Transverse colon (tissue), 4 donors: ENCODE measurements at regions not wholly inside any gene's neighbourhood (a gene's known extent, or its start where the extent isn't known, plus 50 kb on each side); places are given as distances from the start of the nearest gene placed in this dataset.
A peak's percentile ranks its signal among the peaks of the same experiment; 100 is the strongest.

Experiments
- DNase-seq: peaks from one replicate; pipeline ENCODE4 v3.0.0-alpha.2; 2019
- H3K27ac ChIP-seq, 4 donors: fragments of 200-600 bp; sonication (generic); 2 replicates each; pipeline ENCODE4 v1.5.1; 2016 to 2018; ENCODE audit warnings: inconsistent platforms in 4 of 4
- H3K27me3 ChIP-seq: fragments of 200-600 bp; sonication (generic); 2 replicates; pipeline ENCODE4 v1.5.1; 2017; ENCODE audit warnings: inconsistent platforms
- H3K36me3 ChIP-seq, 4 donors: fragments of 200-600 bp; sonication (generic); 2 replicates each; pipeline ENCODE4 v1.5.1; 2017 to 2019; ENCODE audit warnings: inconsistent platforms in 4 of 4
- H3K4me1 ChIP-seq, 4 donors: fragments of 200-600 bp; sonication (generic); 2 replicates each; pipeline ENCODE4 v1.5.1; 2017 to 2020; ENCODE audit warnings: inconsistent platforms in 4 of 4
- H3K4me3 ChIP-seq, 4 donors: fragments of 200-600 bp; sonication (generic); 1 replicate in 1 of 4; 2 replicates in 3 of 4; pipeline versions ENCODE4 v1.5.1 to v1.6.1; 2017 to 2019; ENCODE audit warnings: inconsistent platforms in 4 of 4
- H3K9me3 ChIP-seq, 2 donors: fragments of 200-600 bp; sonication (generic); 2 replicates each; pipeline ENCODE4 v1.5.1; 2017 to 2019; ENCODE audit warnings: inconsistent platforms in 2 of 2
- EP300 ChIP-seq: sonication (generic); formaldehyde crosslinking; IDR thresholded peaks from one replicate; pipeline ENCODE4 v1.6.1; 2017; ENCODE audit warnings: antibody characterized with exemption, low read depth
- POLR2A ChIP-seq: fragments of 450-650 bp; IDR thresholded peaks from one replicate; pipeline ENCODE4 v1.6.1; 2016; ENCODE audit warnings: antibody characterized with exemption, mild to moderate bottlenecking, moderate library complexity
- POLR2AphosphoS5 ChIP-seq, 3 donors: sonication (generic); formaldehyde crosslinking; IDR thresholded peaks; one replicate each; pipeline ENCODE4 v1.6.1; 2016; ENCODE audit warnings: antibody characterized with exemption in 3 of 3
- WGBS, 2 donors: methylation state at CpG; one replicate each; pipeline ENCODE4 v1.1.5; 2018; ENCODE audit warnings: low coverage in 1 of 2; 5-methylcytosine and 5-hydroxymethylcytosine counted together
- in situ Hi-C, 4 donors: fragments of 200-750 bp; cut with MboI; loops; one replicate each; pipeline versions ENCODE4 v1.15.0 to v1.15.1; 2017; ENCODE audit warnings: low sequenced_read_pairs in 3 of 4, low pct_ligation_motif_present in 1 of 4, low pct_unique_long_range_greater_than_20kb in 1 of 4
- intact Hi-C: fragments of 100-400 bp; cut with DNase I; formaldehyde crosslinking; loops from one replicate; pipeline ENCODE4 v1.15.1; 2023; ENCODE audit warnings: low total_unique reads
- TF ChIP-seq, protein P1 (sequence below), 5 experiments: fragments of 200-600 bp in 3 of 5; fragments of 450-650 bp in 2 of 5; sonication (generic) in 3 of 5; IDR thresholded peaks; 1 replicate in 2 of 5; 2 replicates in 3 of 5; pipeline ENCODE4 v1.5.1; 2016 to 2017; ENCODE audit warnings: antibody characterized with exemption in 5 of 5, inconsistent platforms in 3 of 5, mild to moderate bottlenecking in 2 of 5, moderate library complexity in 1 of 5

DNA sequence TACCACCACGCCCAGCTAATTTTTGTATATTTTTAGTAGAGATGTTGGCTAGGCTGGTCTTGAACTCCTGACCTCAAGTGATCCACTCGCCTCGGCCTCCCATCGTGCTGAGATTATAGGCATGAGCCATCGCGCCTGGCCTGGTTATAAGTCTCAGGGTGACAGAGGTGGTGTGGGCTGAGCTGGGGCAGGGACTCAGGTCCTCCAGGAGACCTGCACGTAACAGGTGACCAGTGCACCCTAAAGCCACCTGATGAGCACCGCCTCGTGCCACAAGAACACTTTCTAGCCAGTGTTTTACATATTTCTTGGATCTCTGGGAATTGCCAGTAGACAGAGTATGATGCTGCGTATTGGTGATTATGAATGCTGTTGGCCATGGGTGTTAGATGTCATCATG lies 136.5 kb upstream of the CPM start:
- Histone ChIP-seq H3K27ac (no peak overlapping the region), H3K4me1 (peaks cover 0 to 20% (median 14%) of the 10 kb centered on the region in 4 donors), H3K9me3 (no peaks in the 10 kb centered on the region), H3K27me3 (no peaks in the 10 kb centered on the region), H3K36me3 (no peaks in the 10 kb centered on the region), H3K4me3 (no peak overlapping the region)
- no peak for DNase-seq
- no peak for TF ChIP-seq POLR2AphosphoS5 (IDR thresholded peaks at IDR 0.05)
- TF ChIP-seq EP300 = no peak
- TF ChIP-seq POLR2A = no peak
- TF ChIP-seq, protein P1, sequence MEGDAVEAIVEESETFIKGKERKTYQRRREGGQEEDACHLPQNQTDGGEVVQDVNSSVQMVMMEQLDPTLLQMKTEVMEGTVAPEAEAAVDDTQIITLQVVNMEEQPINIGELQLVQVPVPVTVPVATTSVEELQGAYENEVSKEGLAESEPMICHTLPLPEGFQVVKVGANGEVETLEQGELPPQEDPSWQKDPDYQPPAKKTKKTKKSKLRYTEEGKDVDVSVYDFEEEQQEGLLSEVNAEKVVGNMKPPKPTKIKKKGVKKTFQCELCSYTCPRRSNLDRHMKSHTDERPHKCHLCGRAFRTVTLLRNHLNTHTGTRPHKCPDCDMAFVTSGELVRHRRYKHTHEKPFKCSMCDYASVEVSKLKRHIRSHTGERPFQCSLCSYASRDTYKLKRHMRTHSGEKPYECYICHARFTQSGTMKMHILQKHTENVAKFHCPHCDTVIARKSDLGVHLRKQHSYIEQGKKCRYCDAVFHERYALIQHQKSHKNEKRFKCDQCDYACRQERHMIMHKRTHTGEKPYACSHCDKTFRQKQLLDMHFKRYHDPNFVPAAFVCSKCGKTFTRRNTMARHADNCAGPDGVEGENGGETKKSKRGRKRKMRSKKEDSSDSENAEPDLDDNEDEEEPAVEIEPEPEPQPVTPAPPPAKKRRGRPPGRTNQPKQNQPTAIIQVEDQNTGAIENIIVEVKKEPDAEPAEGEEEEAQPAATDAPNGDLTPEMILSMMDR (IDR thresholded peaks at IDR 0.05) = no peak
- 86% methylated on average over 10 of the region's 10 CpGs; no CpG with 5 or more reads in 1 of the 2 donors for WGBS, 2 donors
- in situ Hi-C loops = loop anchor here in 1 of 4 donors (25.0 kb wide), 1 partner anchor 207 kb away; no protein-coding TSS in a partner anchor
- intact Hi-C loops = no loop called here

DNA sequence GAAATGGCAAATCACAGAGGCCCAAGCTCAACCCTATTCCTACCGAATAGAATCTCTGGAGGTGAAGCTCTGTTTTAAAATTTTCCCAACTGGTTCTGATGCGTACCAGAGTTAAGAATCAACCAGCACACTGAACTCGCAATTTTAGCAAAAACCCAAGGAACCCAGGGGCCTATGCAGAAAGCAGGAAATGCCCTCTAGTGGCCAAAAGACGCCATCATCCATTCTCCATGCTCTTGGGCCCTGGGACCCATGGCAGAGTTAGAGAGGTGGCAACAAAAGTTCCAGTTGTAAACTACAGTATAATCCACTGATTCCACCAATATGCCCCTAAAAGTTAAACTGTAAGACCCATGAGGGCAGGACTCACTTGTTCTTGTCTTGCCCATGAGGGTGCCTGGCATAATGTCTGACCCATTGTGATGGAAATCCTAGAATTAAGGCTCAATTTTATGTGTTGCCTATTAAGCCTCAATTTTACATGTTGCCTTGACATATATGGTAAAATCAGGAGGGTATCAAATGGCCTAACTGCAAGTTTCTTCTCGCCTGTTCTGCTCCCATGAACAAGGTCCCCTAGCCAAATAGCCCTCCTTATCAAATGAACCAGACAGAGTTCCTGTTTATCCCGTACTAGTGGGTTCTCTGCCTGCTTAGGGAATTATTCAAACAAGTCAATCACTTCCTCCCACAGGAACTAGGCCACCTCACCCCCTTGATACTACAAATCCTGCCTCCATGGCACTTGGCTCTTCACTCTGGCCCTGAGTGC lies 137.5 kb upstream of the CPM start:
- Histone ChIP-seq H3K27me3 (no peaks in the 10 kb centered on the region), H3K4me3 (no peak overlapping the region), H3K4me1 (peaks cover 0 to 20% (median 14%) of the 10 kb centered on the region in 4 donors), H3K9me3 (no peaks in the 10 kb centered on the region), H3K27ac (peak overlapping the region in 1 of 4 donors; percentile 6), H3K36me3 (no peaks in the 10 kb centered on the region)
- intact Hi-C loops (no loop called here), in situ Hi-C loops (loop anchor here in 1 of 4 donors (25.0 kb wide), 1 partner anchor 208 kb away; no protein-coding TSS in a partner anchor)
- TF ChIP-seq EP300 (no peak), POLR2AphosphoS5 (IDR thresholded peaks at IDR 0.05) (no peak), POLR2A (no peak)
- TF ChIP-seq, protein P1 (IDR thresholded peaks at IDR 0.05) = peak; percentile 84 to 89 (median 86)
- WGBS, 2 donors = 30 to 70% methylated on average over 2 to 6 of the region's 6 CpGs
- peak; percentile 75 for DNase-seq

DNA sequence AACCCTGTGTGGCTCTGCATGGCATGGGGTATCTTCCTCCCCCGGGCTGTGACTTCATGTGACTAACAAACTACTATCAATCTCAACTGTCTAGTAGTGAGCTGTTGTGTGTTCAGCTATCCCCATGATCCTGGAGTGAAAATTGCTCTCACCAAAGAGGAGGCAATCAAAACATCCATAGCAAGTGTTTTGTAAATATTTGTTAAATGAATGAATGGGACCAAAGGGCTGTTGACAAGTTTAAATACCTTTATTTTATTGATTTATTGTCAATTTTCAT lies 138.1 kb upstream of the CPM start:
- TF ChIP-seq POLR2AphosphoS5 (IDR thresholded peaks at IDR 0.05) = no peak
- TF ChIP-seq POLR2A = no peak
- TF ChIP-seq, protein P1 (IDR thresholded peaks at IDR 0.05) = no peak
- no peak for TF ChIP-seq EP300
- Histone ChIP-seq H3K27ac (peak overlapping the region in 1 of 4 donors; percentile 6), H3K27me3 (no peaks in the 10 kb centered on the region), H3K36me3 (no peaks in the 10 kb centered on the region), H3K9me3 (no peaks in the 10 kb centered on the region), H3K4me1 (peaks cover 0 to 20% (median 14%) of the 10 kb centered on the region in 4 donors), H3K4me3 (no peak overlapping the region)
- in situ Hi-C loops = loop anchor here in 1 of 4 donors (25.0 kb wide), 1 partner anchor 209 kb away; no protein-coding TSS in a partner anchor
- intact Hi-C loops = no loop called here
- DNase-seq = no peak
- 33% methylated on average over 1 of the region's 1 CpG; no CpG with 5 or more reads in 1 of the 2 donors for WGBS, 2 donors

DNA sequence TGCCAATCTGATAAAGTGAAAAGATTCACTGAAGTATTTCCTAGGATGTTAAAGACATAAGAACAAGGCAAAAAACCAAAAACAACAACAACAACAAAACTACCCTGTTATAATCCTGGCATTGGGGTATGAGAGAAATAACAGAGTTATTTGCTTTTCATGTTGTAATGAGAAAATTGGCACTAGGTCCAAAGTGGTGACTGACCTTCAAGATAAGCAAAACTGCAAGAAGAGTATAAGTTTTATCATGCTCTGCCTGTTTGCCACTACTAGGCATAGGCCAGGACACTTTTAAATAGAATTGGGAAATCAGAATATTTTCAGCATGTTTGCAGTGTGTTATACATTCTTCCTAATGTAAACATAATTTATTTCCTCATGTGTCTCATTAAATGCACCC lies 140.1 kb upstream of the CPM start:
- intact Hi-C loops (no loop called here), in situ Hi-C loops (loop anchor here in 1 of 4 donors (25.0 kb wide), 1 partner anchor 211 kb away; no protein-coding TSS in a partner anchor)
- no peak for DNase-seq
- peaks cover 0 to 15% (median 11%) of the 10 kb centered on the region in 4 donors for H3K4me1 ChIP-seq
- TF ChIP-seq POLR2A (no peak), POLR2AphosphoS5 (IDR thresholded peaks at IDR 0.05) (no peak), EP300 (no peak)
- TF ChIP-seq, protein P1 (IDR thresholded peaks at IDR 0.05) = no peak
- no peaks in the 10 kb centered on the region for H3K9me3 ChIP-seq
- H3K36me3 ChIP-seq = no peaks in the 10 kb centered on the region
- H3K27ac ChIP-seq = no peak overlapping the region
- no peak overlapping the region for H3K4me3 ChIP-seq
- H3K27me3 ChIP-seq = no peaks in the 10 kb centered on the region
